Globus pallidus (tissue), 1 donor: ENCODE measurements at regions not wholly inside any gene's neighbourhood (a gene's known extent, or its start where the extent isn't known, plus 50 kb on each side); places are given as distances from the start of the nearest gene placed in this dataset.

Experiments used
- DNase-seq: peaks from one replicate; pipeline ENCODE4 v3.0.0-alpha.2; 2015; ENCODE audit warnings: low spot score

GRCh38 chr5:29414681-29415080 lies 1778.8 kb upstream of the CDH6 start:
- no peak for DNase-seq

- DNase-seq: no peak
Measured at GRCh38 chr5:29412979-29413378, 1780.5 kb upstream of the CDH6 start.

GRCh38 chr5:29402270-29402669 lies 1791.2 kb upstream of the CDH6 start:
- DNase-seq: no peak

GRCh38 chr5:29389993-29390392 lies 1803.5 kb upstream of the CDH6 start:
- DNase-seq: no peak

GRCh38 chr5:29387384-29387783 lies 1806.1 kb upstream of the CDH6 start:
- no peak for DNase-seq

- DNase-seq: no peak
Measured at GRCh38 chr5:29382780-29383179, 1810.7 kb upstream of the CDH6 start.

GRCh38 chr5:29380029-29380428 lies 1813.5 kb upstream of the CDH6 start:
- DNase-seq: no peak

GRCh38 chr5:29379619-29380018 lies 1813.9 kb upstream of the CDH6 start:
- no peak for DNase-seq

GRCh38 chr5:29378104-29378503 lies 1815.4 kb upstream of the CDH6 start:
- no peak for DNase-seq

- DNase-seq: no peak
Measured at GRCh38 chr5:29370248-29370647, 1823.2 kb upstream of the CDH6 start.

- peak; percentile 43 for DNase-seq
Measured at GRCh38 chr5:29367176-29367833, 1826.2 kb upstream of the CDH6 start.

- no peak for DNase-seq
Measured at GRCh38 chr5:29351170-29351569, 1842.3 kb upstream of the CDH6 start.

- DNase-seq: no peak
Measured at GRCh38 chr5:29337030-29337429, 1856.5 kb upstream of the CDH6 start.

GRCh38 chr5:29321591-29321990 lies 1871.9 kb upstream of the CDH6 start:
- DNase-seq: no peak

- DNase-seq: no peak
Measured at GRCh38 chr5:29309359-29309758, 1884.1 kb upstream of the CDH6 start.

GRCh38 chr5:29307478-29307877 lies 1886.0 kb upstream of the CDH6 start:
- DNase-seq: no peak

- DNase-seq: no peak
Measured at GRCh38 chr5:29304545-29304944, 1888.9 kb upstream of the CDH6 start.

GRCh38 chr5:29296548-29296947 lies 1896.9 kb upstream of the CDH6 start:
- DNase-seq: no peak

GRCh38 chr5:29277642-29278041 lies 1915.8 kb upstream of the CDH6 start:
- no peak for DNase-seq

- DNase-seq: no peak
Measured at GRCh38 chr5:29276371-29276770, 1917.1 kb upstream of the CDH6 start.

GRCh38 chr5:29263915-29264351 lies 1929.6 kb upstream of the CDH6 start:
- no peak for DNase-seq

GRCh38 chr5:29262339-29263123 lies 1931.0 kb upstream of the CDH6 start:
- DNase-seq: no peak

- no peak for DNase-seq
Measured at GRCh38 chr5:29261213-29261612, 1932.3 kb upstream of the CDH6 start.

- DNase-seq: no peak
Measured at GRCh38 chr5:29252390-29252789, 1941.1 kb upstream of the CDH6 start.
